SW 1271 (cell line): ENCODE measurements at regions not wholly inside any gene's neighbourhood (a gene's known extent, or its start where the extent isn't known, plus 50 kb on each side); places are given as distances from the start of the nearest gene placed in this dataset.

Experiments used
- DNase-seq, 2 experiments: peaks; one replicate each; lab custom pipeline; 2025; lab: John Stamatoyannopoulos, UW

- no peak for DNase-seq
Measured at GRCh38 chr4:152159773-152160172, 376.1 kb downstream of the FBXW7 start.

- no peak for DNase-seq
Measured at GRCh38 chr4:152158225-152158624, 377.7 kb downstream of the FBXW7 start.

GRCh38 chr4:152157629-152158028 is 378.3 kb downstream of the FBXW7 start:
- no peak for DNase-seq

- no peak for DNase-seq
Measured at GRCh38 chr4:152156442-152156841, 379.4 kb downstream of the FBXW7 start.

GRCh38 chr4:152155070-152155469 is 380.8 kb downstream of the FBXW7 start:
- DNase-seq: no peak

- DNase-seq: no peak
Measured at GRCh38 chr4:152154433-152154832, 381.5 kb downstream of the FBXW7 start.

DNA sequence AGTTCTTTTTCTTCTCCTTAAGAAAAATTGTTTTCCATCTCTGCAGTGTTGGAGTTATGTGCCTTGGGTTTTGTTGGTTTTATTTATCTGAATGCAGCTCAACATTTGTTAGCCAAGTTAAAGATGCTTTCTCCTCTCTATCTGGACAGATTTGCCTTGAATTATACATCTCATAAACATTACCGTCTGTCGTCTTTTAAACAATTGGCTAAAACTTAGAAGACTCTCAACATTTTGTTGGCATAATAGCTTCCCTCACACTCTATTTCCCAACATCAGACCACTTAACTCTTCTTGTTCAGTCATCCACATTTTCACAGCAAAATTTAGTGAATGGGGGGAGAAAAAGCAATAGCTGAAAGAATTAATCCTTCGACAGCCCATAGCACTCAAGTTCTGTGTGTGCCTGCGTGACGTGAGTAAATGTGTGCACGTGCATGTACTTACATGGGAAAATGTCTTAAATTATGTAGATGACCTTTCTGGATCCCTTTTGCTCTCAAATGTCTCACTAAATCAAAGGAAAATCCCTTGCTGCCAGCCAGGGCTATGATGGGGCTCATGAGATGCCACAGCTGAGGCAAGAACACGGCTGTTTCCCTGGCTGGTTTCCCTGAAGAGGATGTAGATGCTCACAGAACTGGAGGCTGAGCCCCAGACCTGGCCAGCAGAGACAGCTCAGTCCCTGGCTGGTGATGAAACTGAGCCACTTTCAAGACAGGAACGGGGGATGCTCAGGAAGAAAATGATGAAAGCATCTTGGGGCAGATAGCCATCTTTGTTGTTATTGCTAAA is 382.2 kb downstream of the FBXW7 start:
- no peak for DNase-seq

DNA sequence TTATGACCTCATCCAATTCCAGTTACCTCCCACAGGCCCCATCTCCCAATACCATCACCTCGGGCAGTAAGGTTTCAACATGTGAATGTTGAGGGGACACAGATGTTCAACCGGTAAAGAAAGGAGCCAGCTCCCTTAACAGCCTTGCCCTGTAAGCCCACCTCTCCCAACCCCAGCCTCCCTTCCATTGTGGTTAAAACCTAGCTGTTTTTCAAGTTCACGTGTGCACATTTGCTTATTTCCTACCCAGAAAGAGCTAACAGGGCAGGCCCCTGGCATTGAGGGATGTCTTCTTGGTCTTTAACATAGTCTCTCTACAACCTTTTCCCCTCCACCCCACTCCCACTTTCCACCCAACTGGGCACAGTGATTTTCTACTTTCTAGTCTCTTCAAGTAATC is 385.7 kb downstream of the FBXW7 start:
- no peak for DNase-seq

DNA sequence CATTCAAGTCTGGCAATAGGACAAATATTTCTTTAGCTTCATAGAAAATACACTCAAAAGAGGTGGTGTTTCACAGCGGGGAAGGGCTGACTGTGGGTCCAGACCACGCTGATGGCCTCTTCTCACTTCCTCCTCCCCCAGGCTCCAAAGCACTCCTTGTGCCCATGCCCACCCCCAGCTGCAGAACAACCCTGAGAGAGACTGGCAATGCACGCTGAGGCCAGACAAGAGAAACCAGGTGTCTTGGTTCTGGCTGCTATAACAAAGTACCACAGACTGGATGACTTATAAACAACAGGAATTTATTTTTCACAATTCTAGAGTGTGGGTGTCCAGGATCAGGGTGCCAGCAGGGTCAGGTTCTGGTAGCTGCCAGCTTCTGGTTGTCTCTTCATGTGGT is 386.1 kb downstream of the FBXW7 start:
- no peak for DNase-seq

DNA sequence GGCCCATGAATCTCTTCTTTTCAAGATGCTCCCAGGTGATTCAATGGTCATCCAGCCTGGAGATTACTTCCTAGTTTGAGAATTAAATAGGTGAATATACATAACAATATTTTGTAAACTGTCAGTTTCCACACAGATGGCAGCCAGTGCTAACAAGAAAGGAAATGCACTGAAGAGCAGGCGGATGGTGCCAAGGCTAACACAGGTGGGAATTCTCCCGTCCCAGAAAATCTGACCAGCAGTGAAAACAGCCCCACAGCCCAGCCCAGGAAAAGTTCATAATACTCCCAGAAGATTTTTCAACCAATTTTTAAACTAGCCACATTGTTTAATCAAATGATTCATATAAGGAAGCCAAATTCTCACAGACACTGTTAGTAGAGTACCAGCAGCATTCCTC is 387.2 kb upstream of the GATB start:
- no peak for DNase-seq

GRCh38 chr4:152146244-152146643 is 385.4 kb upstream of the GATB start:
- DNase-seq: no peak

DNA sequence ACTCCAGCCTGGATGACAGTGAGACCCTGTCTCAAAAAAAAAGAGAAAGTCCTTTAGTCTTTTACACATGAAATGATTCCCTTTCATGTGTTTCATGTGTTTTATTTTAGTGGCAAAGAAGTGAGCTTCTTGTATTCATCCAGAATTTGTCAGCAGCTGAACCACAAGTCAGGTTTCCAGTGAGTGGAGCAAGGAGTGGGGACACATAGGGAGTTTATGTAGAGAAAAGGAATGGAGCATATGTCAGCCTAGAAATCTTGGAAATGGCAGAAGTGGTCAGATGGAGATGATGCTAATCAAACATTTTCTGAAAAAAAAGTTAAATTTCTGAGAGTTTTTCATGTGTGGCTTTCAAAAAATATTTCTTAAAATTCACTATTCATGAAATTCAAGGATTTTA is 383.0 kb upstream of the GATB start:
- DNase-seq: no peak

DNA sequence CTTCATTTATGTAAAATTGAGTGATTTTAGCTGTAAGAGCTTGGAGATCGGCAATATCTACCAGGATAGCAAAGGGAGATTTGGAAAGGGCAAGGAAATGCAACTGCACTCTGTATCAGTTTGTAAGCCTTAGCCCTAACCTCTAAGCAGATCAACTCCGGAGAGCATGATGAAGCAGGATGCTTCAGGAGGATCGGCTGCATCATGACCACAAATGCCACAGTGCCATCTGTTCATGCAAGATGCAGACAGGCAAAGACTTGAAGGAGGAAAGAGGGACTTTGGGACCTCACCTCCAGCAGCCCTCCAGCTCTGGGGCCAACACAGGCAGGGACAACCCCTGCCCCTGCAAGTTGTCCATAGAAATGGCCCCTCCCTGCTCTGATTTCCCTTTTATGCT is 377.6 kb upstream of the GATB start:
- DNase-seq: no peak

DNA sequence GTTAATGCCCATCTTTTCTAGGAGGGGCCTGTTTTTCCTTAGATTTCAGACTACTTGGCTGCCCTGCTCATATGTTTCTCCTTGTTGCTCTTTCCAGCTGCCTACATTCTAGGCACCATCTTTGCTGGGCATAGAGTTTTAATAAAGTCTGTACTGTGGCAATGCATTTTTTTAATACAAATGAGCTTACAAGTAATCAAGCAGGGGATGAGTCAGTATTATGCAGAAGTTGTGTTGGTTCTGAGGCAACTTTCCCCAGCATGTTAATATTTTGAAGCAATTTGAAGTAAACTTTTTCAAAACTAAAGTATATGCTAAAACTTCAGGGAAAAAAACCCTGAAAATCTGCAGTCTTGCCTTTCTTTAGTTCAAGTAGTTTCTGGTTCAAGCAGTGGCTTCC is 372.0 kb upstream of the GATB start:
- no peak for DNase-seq

- DNase-seq: no peak
Measured at GRCh38 chr4:152128356-152128755, 367.5 kb upstream of the GATB start.

GRCh38 chr4:152126238-152126637 is 365.4 kb upstream of the GATB start:
- DNase-seq: no peak

- DNase-seq: no peak
Measured at GRCh38 chr4:152118819-152119553, 358.2 kb upstream of the GATB start.

DNA sequence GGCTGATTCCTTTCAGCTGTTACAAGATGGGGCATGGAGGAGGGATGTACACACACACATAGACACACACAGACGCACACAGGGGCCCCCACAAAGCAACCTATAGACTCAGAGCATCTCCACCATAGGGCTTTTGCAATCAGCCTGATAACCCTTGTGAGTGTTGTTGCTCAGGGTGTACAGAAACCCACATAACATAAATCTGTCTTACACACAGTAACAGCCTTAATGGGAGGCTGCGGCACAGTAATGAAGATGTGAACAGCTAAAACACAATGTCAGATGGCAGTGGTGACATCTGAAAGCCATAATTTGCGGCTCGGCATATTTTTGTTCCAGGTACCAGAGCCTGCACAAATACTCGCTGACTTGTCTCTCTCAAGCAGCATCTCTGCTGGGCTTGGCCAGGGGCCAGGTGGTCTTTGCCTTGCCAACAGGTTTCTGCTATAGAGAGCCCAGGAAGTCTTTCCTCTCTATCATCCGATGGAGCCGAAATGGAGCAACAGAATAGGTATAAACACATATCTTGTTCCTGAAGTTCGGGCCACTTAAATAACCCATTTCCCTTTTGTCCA is 357.2 kb upstream of the GATB start:
- DNase-seq: no peak

DNA sequence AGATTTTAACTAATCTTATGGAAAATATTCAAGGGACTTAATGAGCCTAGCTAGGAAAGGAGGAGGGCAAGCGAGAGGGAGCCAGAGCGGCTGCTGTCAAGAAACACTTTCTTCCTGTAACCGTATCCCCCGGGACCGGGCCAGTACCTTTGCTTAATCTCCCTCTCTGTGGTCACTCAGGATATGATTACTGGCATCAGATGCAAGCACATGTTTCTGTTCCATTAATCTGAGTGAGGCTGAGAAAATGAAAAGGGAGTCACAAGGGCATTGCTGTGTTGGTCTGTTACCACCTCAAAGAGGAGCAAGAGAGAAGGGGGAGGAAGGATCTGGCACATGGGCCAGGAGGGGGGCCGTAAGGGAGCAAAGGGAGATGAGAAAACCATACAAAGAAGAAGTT is 356.7 kb upstream of the GATB start:
- no peak for DNase-seq

GRCh38 chr4:152117054-152117453 is 356.2 kb upstream of the GATB start:
- no peak for DNase-seq

DNA sequence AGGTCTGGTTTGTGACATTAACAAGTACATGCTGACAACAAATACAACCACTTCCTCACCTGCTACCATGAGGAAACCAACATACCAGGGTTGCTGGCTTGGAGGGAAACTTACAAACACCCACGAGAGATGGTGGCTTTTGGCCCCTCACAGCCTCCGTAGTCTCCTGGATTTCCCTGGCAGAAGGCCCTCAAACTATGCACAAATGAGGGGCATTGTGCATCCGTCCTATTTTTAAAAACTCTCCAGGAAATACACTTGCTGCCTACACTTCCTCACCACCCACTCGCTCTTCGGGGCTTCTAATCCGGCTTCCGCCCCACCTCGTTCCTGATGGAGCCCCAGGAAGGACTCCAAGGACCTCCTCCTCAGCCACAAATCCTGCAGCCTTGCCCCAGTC is 355.0 kb upstream of the GATB start:
- no peak for DNase-seq

DNA sequence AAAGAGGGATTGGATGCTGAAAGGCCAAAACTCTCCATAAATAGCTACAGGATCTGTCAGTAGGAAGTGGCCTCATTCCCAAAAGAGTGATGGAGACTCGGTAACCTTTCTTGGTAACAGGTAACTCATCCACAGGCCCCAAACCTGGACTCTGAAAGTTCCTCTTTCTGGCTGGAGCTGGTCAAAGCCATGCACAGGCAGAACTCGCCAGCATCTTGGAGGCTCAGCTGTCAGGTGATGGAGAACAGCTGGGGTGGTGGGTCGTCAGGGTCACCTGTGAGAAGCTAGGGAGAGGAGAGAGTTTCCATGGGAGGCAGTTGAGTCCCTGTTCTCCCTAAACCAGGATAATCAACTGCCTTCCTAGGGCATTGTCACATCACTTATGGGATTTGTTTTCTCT is 354.3 kb upstream of the GATB start:
- no peak for DNase-seq

- DNase-seq: no peak
Measured at GRCh38 chr4:152114562-152114961, 353.8 kb upstream of the GATB start.
